ENCODE measurements at regions not wholly inside any gene's neighbourhood (a gene's known extent, or its start where the extent isn't known, plus 50 kb on each side); places are given as distances from the start of the nearest gene placed in this dataset.
"Not testable (repeated sequence)": the region's sequence is repeated elsewhere in the genome, so short reads cannot be mapped to it uniquely, and the experiment has no call there.

DNA sequence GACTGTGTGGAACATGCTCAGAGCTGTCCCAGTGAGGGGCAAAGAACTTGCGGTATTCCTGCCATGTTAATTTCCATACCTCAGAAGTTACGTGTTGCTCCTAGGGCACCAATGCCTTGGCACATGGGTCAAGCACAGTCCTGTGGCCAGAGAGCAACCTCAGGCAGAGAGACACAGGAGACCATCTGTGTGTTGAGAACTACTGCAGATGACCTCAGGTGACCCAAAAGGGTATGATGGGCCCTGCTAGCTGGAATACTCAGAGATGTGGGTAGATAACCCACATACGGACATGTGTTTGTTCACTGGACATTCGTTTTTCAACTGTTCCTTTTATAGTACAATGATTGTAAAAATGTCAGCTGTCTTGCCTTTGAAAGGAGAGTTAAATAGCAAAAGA lies 71.5 kb upstream of the BMP2 start (continued):
- TF ChIP-seq, protein P1, sequence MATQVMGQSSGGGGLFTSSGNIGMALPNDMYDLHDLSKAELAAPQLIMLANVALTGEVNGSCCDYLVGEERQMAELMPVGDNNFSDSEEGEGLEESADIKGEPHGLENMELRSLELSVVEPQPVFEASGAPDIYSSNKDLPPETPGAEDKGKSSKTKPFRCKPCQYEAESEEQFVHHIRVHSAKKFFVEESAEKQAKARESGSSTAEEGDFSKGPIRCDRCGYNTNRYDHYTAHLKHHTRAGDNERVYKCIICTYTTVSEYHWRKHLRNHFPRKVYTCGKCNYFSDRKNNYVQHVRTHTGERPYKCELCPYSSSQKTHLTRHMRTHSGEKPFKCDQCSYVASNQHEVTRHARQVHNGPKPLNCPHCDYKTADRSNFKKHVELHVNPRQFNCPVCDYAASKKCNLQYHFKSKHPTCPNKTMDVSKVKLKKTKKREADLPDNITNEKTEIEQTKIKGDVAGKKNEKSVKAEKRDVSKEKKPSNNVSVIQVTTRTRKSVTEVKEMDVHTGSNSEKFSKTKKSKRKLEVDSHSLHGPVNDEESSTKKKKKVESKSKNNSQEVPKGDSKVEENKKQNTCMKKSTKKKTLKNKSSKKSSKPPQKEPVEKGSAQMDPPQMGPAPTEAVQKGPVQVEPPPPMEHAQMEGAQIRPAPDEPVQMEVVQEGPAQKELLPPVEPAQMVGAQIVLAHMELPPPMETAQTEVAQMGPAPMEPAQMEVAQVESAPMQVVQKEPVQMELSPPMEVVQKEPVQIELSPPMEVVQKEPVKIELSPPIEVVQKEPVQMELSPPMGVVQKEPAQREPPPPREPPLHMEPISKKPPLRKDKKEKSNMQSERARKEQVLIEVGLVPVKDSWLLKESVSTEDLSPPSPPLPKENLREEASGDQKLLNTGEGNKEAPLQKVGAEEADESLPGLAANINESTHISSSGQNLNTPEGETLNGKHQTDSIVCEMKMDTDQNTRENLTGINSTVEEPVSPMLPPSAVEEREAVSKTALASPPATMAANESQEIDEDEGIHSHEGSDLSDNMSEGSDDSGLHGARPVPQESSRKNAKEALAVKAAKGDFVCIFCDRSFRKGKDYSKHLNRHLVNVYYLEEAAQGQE (tag by site-specific recombination; IDR thresholded peaks at IDR 0.05): no peak
- TF ChIP-seq ZNF416 (tag by site-specific recombination; IDR thresholded peaks at IDR 0.05): no peak
- TF ChIP-seq ZNF777 (tag by site-specific recombination; IDR thresholded peaks at IDR 0.05; ENCODE audit: borderline replicate concordance): no peak

DNA sequence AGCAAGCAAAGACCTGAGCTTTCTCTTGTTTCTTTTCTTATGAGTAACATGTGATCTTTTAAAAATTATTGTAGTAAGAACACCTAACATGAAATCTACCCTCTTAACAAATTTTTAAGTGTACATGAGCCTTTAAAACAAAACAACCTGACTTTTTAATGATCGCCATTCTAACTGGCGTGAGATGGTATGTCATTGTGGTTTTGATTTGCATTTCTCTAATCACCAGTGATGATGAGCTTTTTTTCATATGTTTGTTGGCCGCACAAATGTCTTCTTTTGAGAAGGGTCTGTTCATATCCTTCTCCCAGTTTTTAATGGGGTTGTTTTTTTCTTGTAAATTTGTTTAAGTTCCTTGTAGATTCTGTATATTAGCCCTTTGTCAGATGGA lies 73.7 kb upstream of the BMP2 start:
- not testable (repeated sequence) for H3K27ac ChIP-seq (ENCODE audit: extremely low read depth, low read depth, low read length); H3K36me3 ChIP-seq (ENCODE audit: control insufficient read depth in 2 of 2, insufficient read depth in 1 of 2, low read length in 2 of 2); H3K4me1 ChIP-seq (ENCODE audit: control insufficient read depth, insufficient read depth, low read length); H3K4me3 ChIP-seq (ENCODE audit: low read depth, low read length); H3K9me3 ChIP-seq (ENCODE audit: control insufficient read depth, insufficient read depth, low read depth, low read length)
- CTCF ChIA-PET: interaction anchor here (1.5 kb wide), 1 partner anchor 72 kb away, joined by 3 read pairs; no protein-coding TSS in a partner anchor
- POLR2A ChIA-PET: interaction anchor here (1.8 kb wide), 1 partner anchor 14 kb away, joined by 7 read pairs; no protein-coding TSS in a partner anchor

DNA sequence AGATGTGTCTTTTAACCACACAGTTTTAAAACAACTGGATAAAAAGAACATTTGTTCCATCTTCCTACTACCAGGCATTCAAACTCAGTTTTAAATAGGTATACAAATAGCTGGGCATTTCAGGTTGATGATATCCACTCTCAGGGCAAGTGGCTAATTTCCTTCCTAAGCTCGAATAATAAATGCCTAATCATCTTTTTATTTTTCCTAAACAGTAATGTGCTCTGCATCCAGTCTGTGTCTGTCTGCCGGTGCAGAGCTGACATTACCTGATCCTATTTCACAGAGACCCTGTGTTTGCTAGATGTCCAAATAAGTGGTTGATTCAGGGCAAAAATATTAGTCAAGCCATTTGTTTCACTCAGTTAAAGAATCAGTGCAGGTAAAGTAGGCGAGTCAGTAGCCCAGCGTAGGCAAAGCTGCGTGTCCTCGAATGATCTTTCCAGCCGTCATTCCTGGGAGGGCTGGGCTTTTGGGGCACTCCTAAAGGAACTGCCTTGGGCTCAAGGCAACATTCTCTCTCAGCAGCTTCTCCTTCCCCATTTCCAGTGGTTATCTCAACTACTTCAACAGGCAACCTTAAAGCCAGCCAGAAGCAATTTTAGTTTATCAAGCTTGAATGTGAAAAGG lies 74.2 kb upstream of the BMP2 start:
- Histone ChIP-seq H3K36me3 (ENCODE audit: control insufficient read depth in 2 of 2, insufficient read depth in 1 of 2, low read length in 2 of 2) (no peaks in the 10 kb centered on the region), H3K9me3 (ENCODE audit: control insufficient read depth, insufficient read depth, low read depth, low read length) (no peaks in the 10 kb centered on the region), H3K4me3 (ENCODE audit: low read depth, low read length) (no peak overlapping the region), H3K27ac (ENCODE audit: extremely low read depth, low read depth, low read length) (no peak overlapping the region), H3K4me1 (ENCODE audit: control insufficient read depth, insufficient read depth, low read length) (no peaks in the 10 kb centered on the region)
- POLR2A ChIA-PET: interaction anchor here (0.8 to 1.8 kb wide), 2 partner anchors 15 to 76 kb away, joined by 3 to 7 read pairs; no protein-coding TSS in a partner anchor
- CTCF ChIA-PET: interaction anchor here (0.9 to 1.5 kb wide), 3 partner anchors 29 to 73 kb away, joined by 3 to 6 read pairs (median 3); no protein-coding TSS in a partner anchor
- TF ChIP-seq ZEB2 (tag by site-specific recombination; IDR thresholded peaks at IDR 0.05) (no peak), ZNF2 (tag by site-specific recombination; IDR thresholded peaks at IDR 0.05) (no peak), ZNF664 (tag by site-specific recombination; IDR thresholded peaks at IDR 0.05) (no peak), ZNF677 (tag by site-specific recombination; IDR thresholded peaks at IDR 0.05) (no peak), ZNF747 (tag by site-specific recombination; IDR thresholded peaks at IDR 0.05) (no peak), ZNF155 (tag by site-specific recombination; IDR thresholded peaks at IDR 0.05) (no peak), GLI4 (tag by site-specific recombination; IDR thresholded peaks at IDR 0.05) (no peak), PRDM2 (tag by site-specific recombination; IDR thresholded peaks at IDR 0.05; ENCODE audit: borderline replicate concordance) (no peak)
